NCI-H2196 (cell line): ENCODE measurements at regions not wholly inside any gene's neighbourhood (a gene's known extent, or its start where the extent isn't known, plus 50 kb on each side); places are given as distances from the start of the nearest gene placed in this dataset.
"Not testable (repeated sequence)": the region's sequence is repeated elsewhere in the genome, so short reads cannot be mapped to it uniquely, and the experiment has no call there.

Experiments used
- DNase-seq: peaks from one replicate; lab custom pipeline; 2025; ENCODE audit not compliant: unreplicated experiment; lab: John Stamatoyannopoulos, UW

DNA sequence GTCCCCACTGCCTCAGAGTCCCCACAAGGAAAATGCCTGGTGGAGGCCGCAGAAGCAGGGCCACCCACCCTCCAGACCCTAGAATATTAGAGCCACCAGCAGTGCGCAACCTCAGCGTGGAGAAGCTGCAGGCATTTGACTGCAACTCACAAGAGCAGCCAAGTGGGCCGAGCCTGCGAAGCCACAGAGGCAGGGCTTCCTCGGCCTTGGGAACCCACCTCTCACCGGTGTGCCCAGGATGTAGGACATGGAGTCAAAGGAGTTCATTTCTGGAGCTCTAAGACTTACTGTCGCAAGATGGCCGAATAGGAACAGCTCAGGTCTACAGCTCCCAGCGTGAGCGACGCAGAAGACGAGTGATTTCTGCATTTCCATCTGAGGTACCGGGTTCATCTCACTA, 397.9 kb upstream of the PIK3R1 start:
- no peak for DNase-seq

DNA sequence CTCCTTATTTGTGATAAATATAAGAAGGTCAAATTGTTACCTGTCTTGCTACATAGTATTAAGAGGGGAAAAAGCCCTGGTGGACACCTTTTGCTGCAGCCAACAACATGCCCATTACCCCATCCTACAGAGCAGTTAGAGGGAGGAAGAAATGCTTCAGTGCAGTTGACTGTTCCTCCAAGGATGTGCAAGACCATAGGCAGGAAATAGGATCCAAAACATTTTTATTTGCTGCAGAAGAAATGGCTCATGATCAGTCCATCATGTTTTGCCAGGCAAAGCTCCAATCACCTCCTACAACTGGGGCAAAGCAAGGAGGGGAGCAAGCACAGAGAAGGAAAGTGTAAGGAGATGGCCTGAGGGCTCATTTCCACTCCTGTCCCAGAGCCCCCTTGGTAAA, 399.1 kb upstream of the PIK3R1 start:
- no peak for DNase-seq

DNA sequence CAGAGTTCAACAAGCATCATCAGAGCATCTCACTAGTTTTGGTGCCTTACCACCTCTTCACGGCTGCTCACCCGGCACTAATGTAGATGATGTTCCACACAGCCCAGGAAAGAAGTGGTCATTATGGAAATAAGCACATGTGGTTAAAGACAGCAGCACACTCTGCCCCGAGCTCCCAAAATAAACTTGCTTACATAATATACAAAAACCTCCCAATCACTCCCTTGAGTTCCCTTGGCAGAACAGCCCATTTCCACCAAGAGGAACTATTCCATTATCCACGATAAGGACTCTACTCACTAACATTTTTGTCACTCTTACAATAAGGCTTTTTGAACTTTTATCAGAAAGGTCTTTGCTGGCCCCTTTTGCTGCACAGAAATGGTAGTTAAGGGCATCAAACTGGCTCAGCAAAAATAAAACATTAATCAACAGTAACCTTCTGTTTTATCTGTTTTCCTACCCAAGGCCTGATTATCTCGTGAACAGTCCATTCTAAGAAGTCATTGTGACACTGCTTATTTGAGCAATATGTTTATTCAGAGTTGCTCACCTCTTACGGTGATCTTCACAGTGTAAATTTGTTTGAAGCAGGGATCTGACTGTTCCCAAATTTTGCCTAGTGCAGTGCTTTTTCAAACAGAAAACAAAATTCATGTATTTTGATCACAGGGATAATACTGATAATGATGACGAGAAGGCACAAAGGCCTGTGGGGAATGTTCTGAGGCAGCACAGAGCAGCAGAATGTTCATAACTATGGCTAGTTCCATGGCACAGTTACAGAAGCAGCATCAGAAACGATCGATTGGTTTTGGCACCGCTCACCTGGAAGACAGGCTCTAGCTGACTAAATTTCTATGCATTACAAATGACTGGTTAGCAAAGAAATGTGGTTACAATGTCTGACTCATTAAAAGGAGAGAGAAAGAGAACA, 399.8 kb upstream of the PIK3R1 start:
- no peak for DNase-seq

DNA sequence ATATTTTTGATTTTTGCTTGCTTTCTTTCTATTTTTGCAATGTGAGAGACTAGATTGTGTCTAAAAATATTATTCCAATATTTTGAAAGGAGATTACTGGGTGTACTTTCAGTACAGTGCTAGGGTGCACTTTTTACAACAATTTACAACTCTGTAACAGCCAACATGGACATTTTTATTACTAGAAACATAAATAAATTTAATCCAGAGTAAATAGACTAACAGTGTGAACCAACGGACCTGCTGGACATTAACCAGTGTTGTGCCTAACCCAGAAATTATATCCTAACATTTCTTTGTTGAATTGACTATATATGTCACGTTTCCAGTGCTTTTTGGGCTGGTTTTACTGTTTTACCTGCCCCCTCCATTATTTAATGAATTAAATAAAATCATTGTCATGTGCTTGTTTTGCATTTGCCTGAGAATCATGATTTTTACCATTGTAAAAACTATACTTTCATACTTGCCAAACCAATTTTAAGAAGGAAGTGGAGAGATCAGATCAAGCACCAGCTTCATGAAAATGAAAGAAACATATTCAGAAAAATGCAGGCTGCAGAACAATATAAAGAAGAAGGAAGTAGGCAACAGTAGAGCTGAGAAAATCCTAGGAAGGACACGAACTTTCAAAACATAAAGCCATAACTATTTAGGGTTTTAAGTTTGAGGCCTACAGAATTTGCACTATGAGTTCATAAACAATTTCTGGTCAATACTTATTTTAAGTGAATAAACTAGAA, 400.8 kb upstream of the PIK3R1 start:
- DNase-seq = no peak

DNA sequence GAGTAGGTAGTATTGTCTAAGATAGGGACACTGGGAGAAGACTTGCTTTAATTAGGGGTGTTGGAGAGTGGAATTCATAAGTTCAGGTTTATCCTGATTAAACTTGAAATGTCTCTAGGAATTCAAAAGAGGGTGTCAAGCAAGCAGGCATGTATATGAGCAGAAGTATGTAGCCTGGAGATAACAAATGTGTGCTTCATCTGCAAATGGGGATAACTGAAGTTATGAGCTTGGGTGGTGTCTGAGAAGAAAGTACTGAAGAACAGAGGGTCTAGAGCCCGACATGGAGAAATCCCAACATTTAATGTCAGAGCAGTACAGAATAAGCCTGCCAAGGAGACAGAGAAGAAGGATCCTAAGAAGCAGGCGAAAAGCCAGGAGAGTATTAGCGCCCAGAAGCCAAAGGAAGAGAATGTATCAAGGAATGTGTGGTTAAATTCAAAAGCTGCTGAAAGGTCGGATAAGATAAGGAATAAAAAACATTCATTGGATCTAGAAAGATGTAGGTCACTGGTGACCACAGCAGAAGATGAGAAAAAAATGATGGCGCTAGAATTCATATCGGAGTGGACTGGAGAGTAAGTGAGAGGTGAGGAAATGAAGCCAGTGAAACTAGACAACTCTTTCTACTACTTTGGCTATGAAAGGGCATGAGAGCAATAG, 401.5 kb upstream of the PIK3R1 start:
- no peak for DNase-seq

DNA sequence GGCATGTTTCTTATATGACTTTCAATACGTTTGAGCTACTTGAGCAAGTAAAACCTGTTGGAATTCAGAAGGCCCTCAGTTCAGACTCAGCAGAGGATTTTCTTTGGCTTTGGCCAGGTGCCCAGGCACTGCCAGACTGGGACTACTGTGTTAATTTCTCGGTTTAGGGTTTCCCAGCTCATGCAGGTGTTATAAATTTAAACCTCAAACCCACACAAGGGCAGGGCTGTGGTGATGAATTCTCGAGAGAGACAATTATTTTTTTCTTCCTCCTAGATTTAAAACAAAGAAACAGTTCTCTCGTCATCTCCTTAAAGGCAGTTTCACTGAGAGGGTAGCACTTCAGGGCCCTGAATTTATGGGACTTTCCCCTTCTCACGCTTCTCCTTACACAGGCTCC, 406.0 kb upstream of the PIK3R1 start:
- DNase-seq = no peak

DNA sequence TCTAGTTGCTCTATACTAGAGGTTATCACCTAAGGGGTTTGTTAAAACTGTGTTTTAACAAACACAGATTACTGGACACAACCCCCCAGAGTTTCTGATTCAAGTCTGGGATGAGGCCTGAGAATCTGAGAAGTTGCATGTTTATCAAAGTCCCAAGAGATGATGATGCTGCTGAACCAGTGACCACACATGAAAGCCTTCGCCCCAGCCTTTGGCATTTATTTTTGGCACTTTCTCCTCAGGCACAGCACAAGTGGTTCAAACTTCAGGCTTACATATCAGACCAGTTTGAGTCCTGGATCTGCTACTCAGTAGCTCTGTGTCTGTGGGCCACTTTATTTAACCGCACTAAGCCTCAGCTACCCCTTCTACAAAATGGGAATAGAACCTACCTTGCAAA, 407.2 kb upstream of the PIK3R1 start:
- no peak for DNase-seq

DNA sequence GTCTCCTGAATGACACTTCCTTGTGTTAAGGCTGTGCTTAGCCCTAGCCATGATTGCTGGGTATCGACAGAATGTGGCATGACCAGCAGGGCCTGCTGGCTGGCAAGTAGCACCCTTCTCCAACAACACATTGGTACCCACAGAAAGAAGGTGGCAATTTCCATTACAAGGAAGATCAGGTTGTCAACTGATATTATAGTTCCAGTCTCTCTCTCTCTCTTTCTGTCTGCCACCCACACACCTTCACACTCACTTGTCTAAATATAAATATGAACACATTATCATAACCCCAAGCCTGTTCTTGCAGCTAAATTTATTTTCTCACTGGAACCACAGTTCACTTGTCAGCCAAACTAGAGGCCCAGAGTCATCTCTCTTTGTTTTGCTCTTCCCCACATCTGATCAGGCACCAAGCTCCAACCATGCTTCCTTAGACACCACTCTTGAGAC, 408.1 kb upstream of the PIK3R1 start:
- no peak for DNase-seq

DNA sequence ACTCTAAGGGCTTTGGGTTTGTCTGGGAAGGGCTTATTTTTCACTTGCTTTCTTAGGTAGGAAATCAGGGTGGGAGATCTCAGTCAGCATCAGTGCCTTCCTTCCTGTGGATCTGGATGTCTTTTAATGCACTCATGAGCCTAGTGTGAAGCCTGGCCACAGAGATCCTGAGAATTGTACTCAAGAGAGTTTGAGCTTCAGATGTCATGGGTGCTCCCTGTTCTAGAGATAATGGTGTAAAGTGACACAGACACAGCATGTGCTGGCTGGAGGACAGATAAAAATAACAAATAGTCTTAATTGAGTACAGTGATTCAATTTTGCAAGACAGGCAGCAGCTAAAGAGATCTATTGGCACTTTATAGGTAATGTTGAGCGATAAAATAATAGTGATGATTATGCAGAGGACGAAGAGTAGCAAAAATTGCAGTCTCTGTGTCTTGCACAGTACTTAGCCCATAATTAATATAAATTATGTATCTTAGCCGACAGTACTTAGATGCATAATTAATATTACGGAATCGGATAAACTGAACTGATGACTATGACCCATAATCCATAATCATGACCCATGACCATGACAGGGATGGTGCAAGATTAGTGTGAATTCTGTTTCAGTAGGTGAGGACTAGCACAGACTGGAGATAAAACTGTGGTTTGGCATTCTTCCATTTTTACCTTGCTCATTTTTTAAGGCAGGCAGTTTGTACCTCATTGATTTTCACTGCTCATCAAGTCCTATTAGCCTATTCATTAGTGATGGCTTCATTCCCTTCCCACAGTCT, 408.7 kb upstream of the PIK3R1 start:
- no peak for DNase-seq

DNA sequence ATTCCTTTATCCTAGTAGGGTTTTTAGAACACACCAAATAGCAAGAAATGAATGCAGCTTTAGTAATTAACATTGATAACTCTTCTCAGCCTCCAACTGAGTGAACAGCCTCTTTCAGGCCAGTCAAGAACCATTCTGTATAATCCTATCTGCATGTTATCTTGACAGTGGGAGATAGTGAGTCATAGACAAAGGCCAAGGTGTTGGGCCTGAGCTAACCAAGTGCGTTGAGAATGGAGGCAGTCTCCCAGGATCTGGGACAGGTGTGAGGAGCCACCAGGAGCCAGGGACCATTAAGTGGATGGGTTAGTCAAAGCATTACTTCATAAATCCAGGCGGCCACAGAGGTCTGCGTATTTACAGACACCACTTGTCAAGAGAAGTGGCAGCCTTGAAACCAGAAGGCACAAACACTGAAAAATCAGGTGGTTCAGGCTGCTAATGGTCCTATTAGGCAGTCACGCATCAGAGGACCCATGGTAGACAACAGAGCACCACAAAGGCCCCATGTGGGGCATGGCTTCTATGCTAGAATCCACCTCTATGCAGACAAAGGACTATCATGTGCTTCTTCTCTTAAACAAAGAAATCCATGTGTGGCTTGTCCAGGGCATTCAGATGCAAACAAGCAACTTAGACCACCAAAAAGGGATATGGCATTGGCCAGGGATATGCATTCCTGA, 409.7 kb upstream of the PIK3R1 start:
- no peak for DNase-seq

DNA sequence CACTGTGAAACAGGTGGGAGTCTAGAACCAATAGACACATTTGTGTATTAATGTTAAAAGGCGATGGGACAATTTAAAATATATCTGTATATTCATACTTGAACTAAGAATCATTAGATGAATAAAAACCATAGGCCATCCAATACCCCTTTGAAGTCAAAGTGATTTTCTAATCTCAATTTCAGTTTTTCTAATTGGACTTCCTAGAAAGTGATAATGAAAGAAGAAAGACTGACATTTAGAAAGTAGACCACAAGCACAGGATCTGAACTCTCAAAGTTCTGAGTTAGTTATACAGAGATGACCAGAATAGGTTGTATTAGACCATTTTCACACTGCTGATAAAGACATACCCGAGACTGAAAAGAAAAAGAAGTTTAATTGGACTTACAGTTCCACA, 412.8 kb upstream of the PIK3R1 start:
- no peak for DNase-seq

DNA sequence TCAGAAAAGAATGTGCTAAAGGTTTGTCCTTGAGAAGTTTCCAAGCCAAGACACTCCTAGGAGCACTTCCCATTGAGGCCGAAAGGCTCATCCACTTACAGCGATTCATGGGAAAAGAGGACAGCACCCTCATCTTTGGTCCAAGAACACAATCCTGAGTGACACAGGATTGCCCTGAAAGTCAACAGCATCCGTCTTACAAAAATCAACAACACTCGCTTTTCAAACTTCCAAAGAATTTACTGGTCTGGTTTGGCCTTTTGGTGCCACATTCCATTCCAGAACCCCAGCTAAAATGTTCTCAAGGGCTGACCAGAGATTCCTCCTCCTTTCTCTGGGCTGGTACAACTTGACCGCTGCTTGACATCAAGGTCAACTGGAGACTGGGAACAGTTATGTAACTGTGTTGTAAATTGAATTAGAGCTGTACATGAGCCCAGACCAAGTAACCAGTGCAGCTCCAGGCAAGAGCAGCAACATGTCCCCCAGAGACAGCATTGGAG, 415.8 kb upstream of the PIK3R1 start:
- DNase-seq = no peak

DNA sequence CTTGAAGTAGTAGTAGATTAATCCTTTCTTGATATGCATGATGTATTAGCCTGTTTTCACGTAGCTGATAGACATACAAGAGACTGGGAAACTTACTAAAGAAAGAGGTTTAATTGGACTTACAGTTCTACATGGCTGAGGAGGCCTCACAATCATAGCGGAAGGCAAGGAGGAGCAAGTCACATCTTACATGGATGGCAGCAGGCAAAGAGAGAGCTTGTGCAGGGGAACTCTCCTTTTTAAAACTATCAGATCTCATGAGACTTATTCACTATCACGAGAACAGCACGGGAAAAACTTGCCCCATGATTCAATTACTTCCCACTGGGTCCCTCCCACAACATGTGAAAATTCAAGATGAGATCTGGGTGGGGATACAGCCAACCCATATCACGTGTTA, 417.1 kb upstream of the PIK3R1 start:
- not testable (repeated sequence) for DNase-seq

DNA sequence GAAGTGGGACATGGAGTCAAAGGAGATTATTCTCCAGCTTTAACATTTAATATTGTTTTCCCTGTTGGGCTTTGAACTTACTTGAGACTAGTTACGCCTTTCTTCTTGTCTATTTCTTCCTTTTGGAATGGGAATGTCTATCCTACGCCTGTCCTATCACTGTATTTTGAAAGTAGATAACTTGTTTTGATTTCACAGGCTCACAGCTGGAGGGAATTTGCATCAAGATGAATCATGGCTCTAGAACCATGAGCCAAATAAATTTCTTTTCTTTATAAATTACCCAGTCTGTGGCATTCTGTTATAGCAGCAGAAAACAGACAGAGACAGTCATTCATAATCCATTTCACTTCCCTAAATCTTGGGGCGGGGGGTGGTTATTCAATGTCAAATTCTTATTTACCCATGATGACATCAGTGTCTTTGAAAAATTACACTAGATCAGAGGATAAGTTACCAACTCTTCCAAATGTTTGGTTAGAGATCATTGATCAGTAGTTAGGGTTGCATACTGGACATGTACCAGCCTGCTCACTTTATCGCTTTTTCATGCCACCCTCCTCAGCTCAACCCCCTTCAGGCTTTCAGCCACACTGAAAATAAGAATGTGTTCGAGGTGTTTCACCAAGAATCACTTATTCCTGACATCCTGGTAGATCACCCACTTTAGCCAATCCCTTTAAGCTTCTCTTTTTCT, 419.6 kb upstream of the PIK3R1 start:
- no peak for DNase-seq

DNA sequence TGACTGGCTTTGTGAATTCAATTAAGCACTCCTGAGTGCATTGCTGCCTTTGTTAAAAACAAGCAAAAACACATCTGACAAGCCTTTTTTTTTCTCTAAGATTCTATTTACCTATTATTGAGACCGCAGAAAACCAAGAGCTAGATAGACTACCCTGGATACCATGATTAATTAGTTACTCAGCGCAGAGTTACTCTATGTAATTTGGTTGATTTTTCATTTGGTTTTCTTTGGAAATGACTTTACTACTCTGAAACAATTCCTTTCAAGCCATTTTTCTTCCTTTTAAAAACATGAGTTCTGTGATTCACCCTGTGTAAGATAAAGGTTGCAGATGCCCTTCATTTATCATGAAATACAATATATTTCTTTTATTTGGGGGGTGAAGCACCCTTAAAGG, 421.6 kb upstream of the PIK3R1 start:
- DNase-seq = no peak

DNA sequence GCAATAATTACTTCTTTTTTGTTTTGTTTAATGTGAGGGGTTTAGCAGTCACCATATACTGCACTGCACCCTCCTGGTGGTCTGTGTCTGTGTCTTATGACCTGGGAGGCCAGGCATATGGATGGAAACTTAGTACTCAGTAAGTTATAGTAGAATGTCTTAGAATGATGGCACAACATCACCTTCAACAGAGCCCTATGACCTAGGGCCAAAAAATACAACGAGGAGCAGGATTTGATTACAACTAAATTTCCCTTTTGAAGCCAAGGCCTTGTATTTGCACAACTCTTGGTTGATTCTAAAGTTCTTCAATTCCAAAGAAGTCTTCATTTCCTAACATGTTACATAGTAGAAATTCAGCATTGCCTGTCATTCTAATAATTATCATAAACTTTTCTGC, 422.1 kb upstream of the PIK3R1 start:
- no peak for DNase-seq

DNA sequence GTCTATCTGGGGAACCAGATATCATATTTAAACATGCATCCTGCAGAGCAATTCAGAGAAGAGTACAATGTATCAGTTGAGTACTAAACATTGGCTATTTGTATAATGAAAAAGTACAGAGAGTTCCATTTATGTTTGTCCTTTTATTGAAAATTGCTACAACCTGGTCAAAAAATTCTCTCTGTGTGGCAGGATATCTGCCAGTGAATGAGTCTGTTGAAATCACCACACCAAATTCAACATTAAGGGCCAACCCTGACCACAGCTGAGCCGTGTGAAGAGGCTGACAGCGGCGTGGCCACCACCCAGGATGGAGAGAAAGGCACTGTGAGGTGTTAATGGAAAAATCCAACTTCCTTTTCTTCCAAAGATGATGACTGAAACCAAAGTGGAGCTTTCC, 422.7 kb upstream of the PIK3R1 start:
- DNase-seq = no peak

DNA sequence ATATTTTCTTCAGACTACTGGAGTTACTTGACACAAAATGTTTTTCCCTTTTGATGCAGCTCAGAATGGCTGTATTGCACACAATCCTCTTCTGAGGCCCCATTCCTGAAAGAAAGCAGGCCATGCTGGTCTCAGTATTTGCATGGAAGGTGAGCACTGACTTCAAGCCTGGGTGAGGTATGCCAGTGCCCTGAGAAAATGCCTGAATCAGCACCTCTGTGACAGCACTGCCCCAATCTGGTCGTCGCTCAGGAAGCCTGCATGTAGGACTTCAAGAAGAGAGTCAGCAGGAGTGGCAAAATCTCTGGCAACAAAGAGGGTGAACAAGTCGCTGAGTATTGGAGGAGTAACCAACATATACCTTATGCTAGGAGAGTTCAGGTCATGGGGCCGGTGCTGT, 425.2 kb upstream of the PIK3R1 start:
- DNase-seq = no peak

DNA sequence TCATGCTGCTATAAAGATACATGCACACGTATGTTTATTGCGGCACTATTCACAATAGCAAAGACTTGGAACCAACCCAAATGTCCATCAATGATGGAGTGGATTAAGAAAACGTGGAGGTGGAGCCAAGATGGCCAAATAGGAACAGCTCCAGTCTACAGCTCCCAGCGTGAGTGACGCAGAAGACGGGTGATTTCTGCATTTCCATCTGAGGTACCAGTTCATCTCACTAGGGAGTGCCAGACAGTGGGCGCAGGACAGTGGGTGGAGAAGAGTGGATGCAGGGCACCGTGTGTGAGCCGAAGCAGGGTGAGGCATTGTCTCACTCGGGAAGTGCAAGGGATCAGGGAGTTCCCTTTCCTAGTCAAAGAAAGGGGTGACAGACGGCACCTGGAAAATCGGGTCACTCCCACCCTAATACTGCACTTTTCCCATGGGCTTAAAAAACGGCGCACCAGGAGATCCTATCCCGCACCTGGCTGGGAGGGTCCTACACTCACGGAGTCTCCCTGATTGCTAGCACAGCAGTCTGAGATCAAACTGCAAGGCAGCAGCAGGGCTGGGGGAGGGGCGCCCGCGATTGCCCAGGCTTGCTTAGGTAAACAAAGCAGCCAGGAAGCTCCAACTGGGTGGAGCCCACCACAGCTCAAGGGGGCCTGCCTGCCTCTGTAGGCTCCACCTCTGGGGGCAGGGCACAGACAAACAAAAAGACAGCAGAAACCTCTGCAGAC, 435.5 kb upstream of the PIK3R1 start:
- not testable (repeated sequence) for DNase-seq
